PC-9 (cell line): ENCODE measurements at regions not wholly inside any gene's neighbourhood (a gene's known extent, or its start where the extent isn't known, plus 50 kb on each side); places are given as distances from the start of the nearest gene placed in this dataset.

ENCODE experiments used
- BruUV-seq: library from RNA; stranded (reverse); fragments of 400-500 nt; replicated peaks from 2 replicates; lab custom pipeline; 2021; lab: Mats Ljungman, UMichigan
- CTCF ChIA-PET: fragments of 300-600 bp; sonication (Branson Sonifier 250); formaldehyde crosslinking; loops from one replicate; lab custom pipeline; 2022; ENCODE audit warnings: antibody characterized with exemption; lab: Charles Lee
- POLR2A ChIA-PET: fragments of 300-600 bp; sonication (Branson Sonifier 250); formaldehyde crosslinking; loops from one replicate; lab custom pipeline; 2022; ENCODE audit warnings: antibody characterized with exemption; ENCODE audit not compliant: unreplicated experiment; lab: Charles Lee
- DNase-seq, 2 experiments: peaks; one replicate each; pipeline versions ENCODE4 v3.0.0 to v3.0.0-alpha.2; 2015 to 2022; ENCODE audit warnings: mixed read lengths in 1 of 2
- H2AFZ ChIP-seq: fragments of 200-600 bp; sonication (generic); 2 replicates; pipeline ENCODE4 v1.8.1; 2017; ENCODE audit warnings: antibody characterized with exemption
- H3F3A ChIP-seq: fragments of 200-600 bp; sonication (generic); 2 replicates; pipeline ENCODE4 v1.8.1; 2017; ENCODE audit warnings: antibody characterized with exemption, mild to moderate bottlenecking, low read depth; ENCODE audit not compliant: insufficient read depth
- H3K27ac ChIP-seq: fragments of 200-600 bp; sonication (generic); 2 replicates; pipeline ENCODE4 v1.6.1; 2016; ENCODE audit warnings: mixed run types
- H3K27me3 ChIP-seq: fragments of 200-600 bp; sonication (generic); 2 replicates; pipeline ENCODE4 v1.6.1; 2016; ENCODE audit warnings: low read depth, mixed run types; ENCODE audit not compliant: insufficient read depth
- H3K36me3 ChIP-seq: fragments of 200-600 bp; sonication (generic); 2 replicates; pipeline ENCODE4 v1.6.1; 2016; ENCODE audit warnings: low read depth, mixed run types
- H3K4me1 ChIP-seq: fragments of 200-600 bp; sonication (generic); replicated peaks from 2 replicates; pipeline ENCODE4 v1.6.1; 2016; ENCODE audit warnings: mixed run types; ENCODE audit not compliant: insufficient read depth
- H3K4me2 ChIP-seq: fragments of 200-600 bp; sonication (generic); 2 replicates; pipeline ENCODE4 v1.6.1; 2017; ENCODE audit warnings: mixed run types
- H3K4me3 ChIP-seq: fragments of 200-600 bp; sonication (generic); 2 replicates; pipeline ENCODE4 v1.6.1; 2016; ENCODE audit warnings: mixed run types
- H3K79me2 ChIP-seq: fragments of 200-600 bp; sonication (generic); 2 replicates; pipeline ENCODE4 v1.6.1; 2017; ENCODE audit warnings: low read depth, mixed run types
- H3K9me2 ChIP-seq: fragments of 200-600 bp; sonication (generic); 2 replicates; pipeline ENCODE4 v1.8.1; 2017; ENCODE audit warnings: mild to moderate bottlenecking; ENCODE audit not compliant: insufficient read depth
- H3K9me3 ChIP-seq: fragments of 200-600 bp; sonication (generic); 2 replicates; pipeline ENCODE4 v1.8.1; 2016; ENCODE audit warnings: low read depth; ENCODE audit not compliant: insufficient read depth
- H4K20me1 ChIP-seq: fragments of 200-600 bp; sonication (generic); 2 replicates; pipeline ENCODE4 v1.8.1; 2017; ENCODE audit not compliant: insufficient read depth
- CTCF ChIP-seq: fragments of 200-600 bp; sonication (generic); conservative IDR thresholded peaks from 2 replicates; pipeline ENCODE4 v1.6.1; 2017; ENCODE audit warnings: mixed run types, antibody characterized with exemption, mild to moderate bottlenecking, moderate library complexity
- EZH2 ChIP-seq: fragments of 200-600 bp; sonication (generic); IDR thresholded peaks from 2 replicates; pipeline ENCODE4 v1.8.0; 2017; ENCODE audit warnings: antibody characterized with exemption, low read depth
- intact Hi-C: fragments of 100-400 bp; cut with micrococcal nuclease; formaldehyde crosslinking; loops from one replicate; pipeline ENCODE4 v1.10.0; 2022; ENCODE audit not compliant: unreplicated experiment

DNA sequence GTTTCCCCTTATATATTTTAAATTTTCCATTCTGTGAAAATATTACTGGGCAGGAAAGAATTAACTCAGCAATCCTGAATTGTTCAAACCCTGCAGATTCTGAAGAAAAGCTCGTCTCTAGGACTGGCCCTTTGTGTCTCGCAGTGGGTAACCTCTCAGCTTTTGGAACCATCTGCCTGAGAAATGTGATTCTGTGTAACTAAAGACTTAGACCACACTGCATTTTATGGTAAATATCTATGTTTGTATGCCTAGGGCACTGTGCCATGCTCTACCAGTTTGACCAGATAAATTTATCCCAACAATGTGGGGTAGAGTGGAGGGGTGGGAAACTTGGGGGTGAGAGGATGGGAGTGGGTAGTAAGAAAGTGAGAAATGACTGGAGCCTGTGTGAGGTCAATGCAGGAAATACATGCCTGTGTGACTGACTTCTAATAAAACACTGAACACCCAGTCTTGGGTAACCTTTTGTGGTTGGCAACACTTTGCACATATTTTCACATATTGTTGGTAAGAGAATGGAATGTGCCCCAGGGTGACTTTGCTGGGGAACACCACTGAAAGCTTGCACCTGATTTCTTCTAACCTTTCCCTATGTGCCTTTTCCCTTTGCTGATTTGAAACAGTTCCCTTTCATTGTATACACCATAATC lies 1181.9 kb downstream of the OLFM4 start:
- peak overlapping the region; percentile 24; the same call in 1 of the 2 replicates for H3K4me3 ChIP-seq
- TF ChIP-seq CTCF (no peak), EZH2 (no peak)
- BruUV-seq, result no TSS peak
- no peaks in the 10 kb centered on the region for H3K27me3 ChIP-seq
- H3K4me2 ChIP-seq, result peak overlapping the region; percentile 65
- ChIA-PET POLR2A (interaction anchor here (0.6 kb wide), 1 partner anchor 1948 kb away, joined by 3 read pairs; no protein-coding TSS in a partner anchor), CTCF (no interaction called here)
- H3K36me3 ChIP-seq, result no peaks in the 10 kb centered on the region
- H3K4me1 ChIP-seq, result peaks cover 30% of the 10 kb centered on the region
- H3K9me3 ChIP-seq, result peaks cover 5% of the 10 kb centered on the region
- H3K9me2 ChIP-seq, result no peaks in the 10 kb centered on the region
- H4K20me1 ChIP-seq, result no peaks in the 10 kb centered on the region
- no peak overlapping the region; the same call in 1 of the 2 replicates for H2AFZ ChIP-seq
- intact Hi-C loops, result no loop called here
- H3K79me2 ChIP-seq, result no peaks in the 10 kb centered on the region
- peak overlapping the region; percentile 92 for H3K27ac ChIP-seq
- DNase-seq, result peak; percentile 55 to 96
- H3F3A ChIP-seq, result peaks cover 16% of the 10 kb centered on the region

DNA sequence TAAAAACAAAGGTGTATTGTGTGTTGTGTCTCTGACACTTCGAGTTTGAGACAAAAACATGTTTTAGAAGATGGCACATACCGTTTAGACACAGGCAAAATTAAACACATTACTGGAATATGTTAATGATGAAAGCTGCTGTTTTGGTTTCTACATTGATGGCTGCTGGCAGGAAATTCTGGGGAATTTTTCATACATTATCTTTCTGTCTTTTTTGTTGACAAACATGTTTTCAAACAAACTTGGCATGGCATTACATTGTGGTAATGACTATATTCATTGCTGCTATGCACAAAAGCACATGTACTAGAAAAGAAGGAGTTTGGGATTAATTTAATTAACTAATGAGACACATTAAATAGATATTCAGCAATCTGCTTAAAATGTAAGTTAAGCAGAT lies 1187.6 kb downstream of the OLFM4 start:
- TF ChIP-seq CTCF (no peak), EZH2 (no peak)
- Histone ChIP-seq H3K36me3 (no peaks in the 10 kb centered on the region), H3K4me2 (no peak overlapping the region), H3K27ac (no peak overlapping the region), H3F3A (0 out of 2 replicates have a peak, but pooled peaks cover 3% of the 10 kb centered on the region), H3K4me1 (peaks cover 7% of the 10 kb centered on the region), H3K9me3 (peaks cover 13% of the 10 kb centered on the region; the same call in 1 of the 2 replicates), H3K4me3 (no peak overlapping the region), H3K9me2 (no peaks in the 10 kb centered on the region), H4K20me1 (no peaks in the 10 kb centered on the region), H2AFZ (no peak overlapping the region), H3K79me2 (no peaks in the 10 kb centered on the region), H3K27me3 (no peaks in the 10 kb centered on the region)
- ChIA-PET POLR2A (no interaction called here), CTCF (no interaction called here)
- BruUV-seq, result no TSS peak
- no peak for DNase-seq
- intact Hi-C loops, result no loop called here

- Histone ChIP-seq H3K9me3 (no peaks in the 10 kb centered on the region), H3K27ac (no peak overlapping the region), H3K4me2 (no peak overlapping the region), H3K36me3 (no peaks in the 10 kb centered on the region), H3K9me2 (no peaks in the 10 kb centered on the region; the same call in 1 of the 2 replicates), H3K4me3 (no peak overlapping the region), H3K79me2 (no peaks in the 10 kb centered on the region), H3F3A (no peaks in the 10 kb centered on the region), H3K4me1 (no peaks in the 10 kb centered on the region), H2AFZ (no peak overlapping the region), H4K20me1 (no peaks in the 10 kb centered on the region), H3K27me3 (no peaks in the 10 kb centered on the region)
- intact Hi-C loops, result no loop called here
- CTCF ChIA-PET, result no interaction called here
- TF ChIP-seq CTCF, result no peak
- TF ChIP-seq EZH2, result no peak
- POLR2A ChIA-PET, result no interaction called here
- no peak for DNase-seq
- no TSS peak for BruUV-seq
Observed at GRCh38 chr13:54226876-54227275, 1198.3 kb downstream of the OLFM4 start.
